ENCODE measurements at regions not wholly inside any gene's neighbourhood (a gene's known extent, or its start where the extent isn't known, plus 50 kb on each side); places are given as distances from the start of the nearest gene placed in this dataset.
"Not testable (repeated sequence)": the region's sequence is repeated elsewhere in the genome, so short reads cannot be mapped to it uniquely, and the experiment has no call there.

DNA sequence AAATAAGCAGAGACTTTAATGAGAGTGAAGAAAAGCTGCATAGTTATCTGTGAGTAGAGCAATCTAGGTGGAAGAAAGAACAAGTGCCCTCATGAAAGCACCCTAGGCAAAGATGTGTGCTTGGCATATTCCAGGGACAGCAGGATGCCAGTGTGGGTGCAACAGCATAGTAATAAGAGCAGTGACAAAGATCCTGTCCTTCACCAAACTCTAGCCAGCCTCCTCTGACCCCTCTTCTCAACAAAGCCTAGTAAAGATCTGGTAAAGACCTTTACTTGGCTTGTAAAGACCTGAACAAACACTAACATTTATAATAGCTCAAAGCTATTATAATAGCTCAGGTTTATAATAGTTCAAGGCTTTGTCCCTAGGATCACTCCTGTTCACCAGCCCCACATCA lies 735.4 kb downstream of the PCDH7 start:
- H3K27me3 ChIP-seq (replicated peaks in 1 of 2; ENCODE audit: control insufficient read depth in 2 of 2, extremely low read depth in 1 of 2, insufficient read depth in 2 of 2, low read length in 1 of 2) = no peaks in the 10 kb centered on the region
- no peak overlapping the region for H3K4me3 ChIP-seq (ENCODE audit: control insufficient read depth in 1 of 2, extremely low read depth in 1 of 2, low read length in 1 of 2)
- POLR2A ChIA-PET = no interaction called here
- Mint-ChIP-seq H3K9me3 (peaks cover 8 to 14% (median 9%) of the 10 kb centered on the region in 3 donors), H3K4me3 (no peak overlapping the region), H3K36me3 (no peaks in the 10 kb centered on the region), H3K4me1 (no peaks in the 10 kb centered on the region), H3K27me3 (no peaks in the 10 kb centered on the region), H3K27ac (no peak overlapping the region)
- H3K4me1 ChIP-seq (ENCODE audit: control insufficient read depth in 1 of 2, extremely low read depth in 1 of 2, insufficient read depth in 2 of 2, low read length in 2 of 2) = no peaks in the 10 kb centered on the region
- no peaks in the 10 kb centered on the region for H3K36me3 ChIP-seq (ENCODE audit: control insufficient read depth in 2 of 2, extremely low read depth in 1 of 2, insufficient read depth in 1 of 2, low read length in 1 of 2)
- no peak overlapping the region for H3K27ac ChIP-seq (ENCODE audit: low read length)
- CTCF ChIA-PET = no interaction called here
- no peak for DNase-seq
- H3K9me3 ChIP-seq = no peaks in the 10 kb centered on the region
- ATAC-seq (replicated peaks in 1 of 4) = no peak

DNA sequence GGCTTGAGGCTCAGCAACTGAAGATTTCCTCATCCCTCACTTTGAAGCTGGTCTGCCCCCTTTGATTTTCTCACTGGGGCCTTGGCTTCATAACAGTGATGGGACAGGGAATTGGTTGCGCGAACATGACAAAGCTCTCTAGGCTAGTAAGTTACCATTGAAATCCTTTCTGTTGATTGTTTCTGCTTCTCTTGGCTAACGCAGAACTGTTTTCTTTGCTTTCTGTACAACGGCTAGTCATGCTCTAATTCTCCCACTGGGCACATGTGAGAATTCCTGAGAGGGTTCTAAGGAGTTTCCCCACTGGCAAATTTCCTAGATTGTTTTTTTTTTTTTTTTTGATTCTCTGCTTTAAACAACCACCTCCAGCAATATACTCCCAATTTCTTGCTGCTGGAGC lies 738.6 kb downstream of the PCDH7 start:
- H3K4me3 Mint-ChIP-seq = no peak overlapping the region
- H3K27ac ChIP-seq (ENCODE audit: low read length) = no peak overlapping the region
- no peak overlapping the region for H3K27ac Mint-ChIP-seq
- no peaks in the 10 kb centered on the region for H3K4me1 ChIP-seq (ENCODE audit: control insufficient read depth in 1 of 2, extremely low read depth in 1 of 2, insufficient read depth in 2 of 2, low read length in 2 of 2)
- DNase-seq (no peak), ATAC-seq (replicated peaks in 1 of 4) (no peak)
- H3K4me1 Mint-ChIP-seq = no peaks in the 10 kb centered on the region
- H3K4me3 ChIP-seq (ENCODE audit: control insufficient read depth in 1 of 2, extremely low read depth in 1 of 2, low read length in 1 of 2) = no peak overlapping the region
- WGBS (ENCODE audit: insufficient coverage) = 100% methylated on average over 2 of the region's 4 CpGs
- no peaks in the 10 kb centered on the region for H3K36me3 Mint-ChIP-seq
- POLR2A ChIA-PET = interaction anchor here in 1 of 2 donors (0.7 kb wide), 1 partner anchor 562 kb away, joined by 4 read pairs; no protein-coding TSS in a partner anchor
- H3K36me3 ChIP-seq (ENCODE audit: control insufficient read depth in 2 of 2, extremely low read depth in 1 of 2, insufficient read depth in 1 of 2, low read length in 1 of 2) = no peaks in the 10 kb centered on the region
- H3K27me3 ChIP-seq (replicated peaks in 1 of 2; ENCODE audit: control insufficient read depth in 2 of 2, extremely low read depth in 1 of 2, insufficient read depth in 2 of 2, low read length in 1 of 2) = no peaks in the 10 kb centered on the region
- CTCF ChIA-PET = no interaction called here
- H3K27me3 Mint-ChIP-seq = no peaks in the 10 kb centered on the region
- peaks cover 9 to 26% (median 14%) of the 10 kb centered on the region in 3 donors for H3K9me3 Mint-ChIP-seq
- no peaks in the 10 kb centered on the region for H3K9me3 ChIP-seq

DNA sequence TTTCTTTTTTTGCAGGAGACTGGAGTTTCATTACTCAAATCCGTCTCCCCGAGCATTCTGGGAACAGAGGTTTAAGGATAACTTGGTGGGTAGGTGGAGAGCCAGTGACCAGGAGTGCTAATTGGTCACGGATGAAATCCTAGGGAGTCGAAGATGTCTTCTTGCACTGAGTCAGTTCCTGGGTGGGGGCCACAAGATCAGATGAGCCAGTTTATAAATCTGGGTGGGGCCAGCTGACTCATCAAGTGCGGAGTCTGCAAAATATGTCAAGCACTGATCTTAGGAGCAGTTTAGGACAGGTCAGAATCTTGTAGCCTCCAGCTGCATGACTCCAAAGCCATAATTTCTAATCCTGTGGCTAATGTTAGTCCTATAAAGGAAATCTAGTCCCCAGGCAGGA lies 741.3 kb downstream of the PCDH7 start:
- DNase-seq (no peak), ATAC-seq (replicated peaks in 1 of 4) (no peak)
- H3K27ac ChIP-seq (ENCODE audit: low read length) = no peak overlapping the region
- ChIA-PET CTCF (no interaction called here), POLR2A (no interaction called here)
- no peaks in the 10 kb centered on the region for H3K9me3 ChIP-seq
- Mint-ChIP-seq H3K27ac (no peak overlapping the region), H3K4me1 (no peaks in the 10 kb centered on the region), H3K4me3 (no peak overlapping the region), H3K27me3 (no peaks in the 10 kb centered on the region), H3K36me3 (no peaks in the 10 kb centered on the region), H3K9me3 (peaks cover 8 to 24% (median 15%) of the 10 kb centered on the region in 3 donors)
- H3K27me3 ChIP-seq (replicated peaks in 1 of 2; ENCODE audit: control insufficient read depth in 2 of 2, extremely low read depth in 1 of 2, insufficient read depth in 2 of 2, low read length in 1 of 2) = no peaks in the 10 kb centered on the region
- H3K36me3 ChIP-seq (ENCODE audit: control insufficient read depth in 2 of 2, extremely low read depth in 1 of 2, insufficient read depth in 1 of 2, low read length in 1 of 2) = no peaks in the 10 kb centered on the region
- H3K4me1 ChIP-seq (ENCODE audit: control insufficient read depth in 1 of 2, extremely low read depth in 1 of 2, insufficient read depth in 2 of 2, low read length in 2 of 2) = no peaks in the 10 kb centered on the region
- 92% methylated on average over 5 of the region's 5 CpGs for WGBS (ENCODE audit: insufficient coverage)
- no peak overlapping the region for H3K4me3 ChIP-seq (ENCODE audit: control insufficient read depth in 1 of 2, extremely low read depth in 1 of 2, low read length in 1 of 2)

DNA sequence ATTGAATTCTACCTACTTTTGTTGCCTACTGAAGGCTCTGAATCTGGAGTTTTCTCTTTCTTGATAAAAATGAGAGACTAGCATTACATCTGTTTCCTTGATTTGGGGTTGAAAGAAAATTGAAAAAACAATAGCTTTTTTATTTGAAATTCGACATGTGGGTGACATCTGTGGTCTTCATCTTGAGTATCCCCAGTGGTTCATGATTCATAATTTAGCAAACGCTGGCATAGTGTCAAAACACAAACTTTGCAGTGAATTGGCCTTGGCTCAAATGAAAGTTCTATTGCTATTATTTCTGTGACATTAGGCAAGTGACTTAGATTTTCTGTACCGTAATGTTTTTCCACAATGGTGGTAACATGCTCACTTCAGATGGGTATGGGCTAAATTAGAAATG lies 747.6 kb downstream of the PCDH7 start:
- ATAC-seq (replicated peaks in 1 of 4) (no peak), DNase-seq (no peak)
- ChIA-PET CTCF (no interaction called here), POLR2A (no interaction called here)
- Mint-ChIP-seq H3K27me3 (no peaks in the 10 kb centered on the region), H3K4me3 (no peak overlapping the region), H3K4me1 (no peaks in the 10 kb centered on the region), H3K9me3 (peaks cover 17 to 21% (median 20%) of the 10 kb centered on the region in 3 donors), H3K36me3 (no peaks in the 10 kb centered on the region), H3K27ac (no peak overlapping the region)
- WGBS (ENCODE audit: insufficient coverage) = 30% methylated on average over 2 of the region's 3 CpGs
- no peaks in the 10 kb centered on the region for H3K4me1 ChIP-seq (ENCODE audit: control insufficient read depth in 1 of 2, extremely low read depth in 1 of 2, insufficient read depth in 2 of 2, low read length in 2 of 2)
- H3K27ac ChIP-seq (ENCODE audit: low read length) = no peak overlapping the region
- H3K27me3 ChIP-seq (replicated peaks in 1 of 2; ENCODE audit: control insufficient read depth in 2 of 2, extremely low read depth in 1 of 2, insufficient read depth in 2 of 2, low read length in 1 of 2) = no peaks in the 10 kb centered on the region
- no peaks in the 10 kb centered on the region for H3K9me3 ChIP-seq
- H3K4me3 ChIP-seq (ENCODE audit: control insufficient read depth in 1 of 2, extremely low read depth in 1 of 2, low read length in 1 of 2) = no peak overlapping the region
- H3K36me3 ChIP-seq (ENCODE audit: control insufficient read depth in 2 of 2, extremely low read depth in 1 of 2, insufficient read depth in 1 of 2, low read length in 1 of 2) = no peaks in the 10 kb centered on the region

DNA sequence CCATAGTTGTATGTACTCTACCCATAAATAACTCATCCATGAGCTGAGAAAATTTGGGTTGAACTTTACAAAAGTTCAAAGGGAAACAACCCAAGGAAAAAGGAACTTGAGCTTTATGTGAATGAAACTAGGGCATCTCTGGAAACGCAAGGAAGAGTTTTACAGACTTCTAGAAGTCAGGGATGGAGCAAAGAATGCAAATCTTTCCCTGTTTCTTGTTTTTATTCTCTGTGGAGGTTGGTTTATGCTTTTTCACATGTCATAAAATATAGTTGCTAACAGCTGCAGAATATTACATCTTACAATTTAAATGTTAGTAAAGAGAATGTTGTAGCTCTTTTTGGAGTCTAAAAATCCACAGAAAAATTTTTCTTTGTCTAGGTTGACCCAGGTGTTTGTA lies 754.1 kb downstream of the PCDH7 start:
- Mint-ChIP-seq H3K36me3 (no peaks in the 10 kb centered on the region), H3K4me3 (no peak overlapping the region), H3K4me1 (no peaks in the 10 kb centered on the region), H3K27ac (no peak overlapping the region), H3K9me3 (peaks cover 8 to 20% (median 18%) of the 10 kb centered on the region in 3 donors), H3K27me3 (no peaks in the 10 kb centered on the region)
- Histone ChIP-seq H3K27ac (ENCODE audit: low read length) (no peak overlapping the region), H3K4me1 (ENCODE audit: control insufficient read depth in 1 of 2, extremely low read depth in 1 of 2, insufficient read depth in 2 of 2, low read length in 2 of 2) (no peaks in the 10 kb centered on the region), H3K27me3 (replicated peaks in 1 of 2; ENCODE audit: control insufficient read depth in 2 of 2, extremely low read depth in 1 of 2, insufficient read depth in 2 of 2, low read length in 1 of 2) (no peaks in the 10 kb centered on the region), H3K4me3 (ENCODE audit: control insufficient read depth in 1 of 2, extremely low read depth in 1 of 2, low read length in 1 of 2) (no peak overlapping the region), H3K9me3 (no peaks in the 10 kb centered on the region), H3K36me3 (ENCODE audit: control insufficient read depth in 2 of 2, extremely low read depth in 1 of 2, insufficient read depth in 1 of 2, low read length in 1 of 2) (no peaks in the 10 kb centered on the region)
- DNase-seq = no peak
- 25% methylated on average over 1 of the region's 1 CpG for WGBS (ENCODE audit: insufficient coverage)
- no peak for ATAC-seq (replicated peaks in 1 of 4)
- POLR2A ChIA-PET = no interaction called here
- CTCF ChIA-PET = no interaction called here

DNA sequence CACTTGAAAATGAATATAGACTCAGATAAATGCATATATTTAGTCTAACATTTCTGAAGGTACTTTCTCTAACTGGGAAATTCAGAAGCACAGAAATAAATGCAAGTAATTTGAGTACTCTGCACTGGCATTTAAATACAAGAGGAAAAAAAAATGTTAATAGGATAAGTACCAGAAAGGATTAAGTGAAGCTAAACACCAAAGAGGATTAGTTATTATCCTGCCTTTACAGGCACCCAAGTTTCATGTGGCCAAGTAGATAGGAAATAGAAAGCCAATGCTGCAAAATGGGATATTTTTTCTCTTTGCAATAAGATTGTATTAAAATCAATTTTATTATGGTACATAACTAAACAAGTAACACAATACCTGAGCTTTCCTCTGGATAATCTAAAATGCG lies 762.5 kb downstream of the PCDH7 start:
- Mint-ChIP-seq H3K36me3 (no peaks in the 10 kb centered on the region), H3K9me3 (peaks cover 3 to 10% (median 6%) of the 10 kb centered on the region in 3 donors), H3K4me1 (no peaks in the 10 kb centered on the region), H3K4me3 (no peak overlapping the region), H3K27ac (no peak overlapping the region), H3K27me3 (no peaks in the 10 kb centered on the region)
- WGBS (ENCODE audit: insufficient coverage) = no CpG with 5 or more reads among the region's 1 CpG
- no peaks in the 10 kb centered on the region for H3K36me3 ChIP-seq (ENCODE audit: control insufficient read depth in 2 of 2, extremely low read depth in 1 of 2, insufficient read depth in 1 of 2, low read length in 1 of 2)
- no peaks in the 10 kb centered on the region for H3K4me1 ChIP-seq (ENCODE audit: control insufficient read depth in 1 of 2, extremely low read depth in 1 of 2, insufficient read depth in 2 of 2, low read length in 2 of 2)
- POLR2A ChIA-PET = no interaction called here
- no peak overlapping the region for H3K4me3 ChIP-seq (ENCODE audit: control insufficient read depth in 1 of 2, extremely low read depth in 1 of 2, low read length in 1 of 2)
- H3K9me3 ChIP-seq = no peaks in the 10 kb centered on the region
- H3K27ac ChIP-seq (ENCODE audit: low read length) = no peak overlapping the region
- no peak for ATAC-seq (replicated peaks in 1 of 4)
- CTCF ChIA-PET = no interaction called here
- no peaks in the 10 kb centered on the region for H3K27me3 ChIP-seq (replicated peaks in 1 of 2; ENCODE audit: control insufficient read depth in 2 of 2, extremely low read depth in 1 of 2, insufficient read depth in 2 of 2, low read length in 1 of 2)
- no peak for DNase-seq

DNA sequence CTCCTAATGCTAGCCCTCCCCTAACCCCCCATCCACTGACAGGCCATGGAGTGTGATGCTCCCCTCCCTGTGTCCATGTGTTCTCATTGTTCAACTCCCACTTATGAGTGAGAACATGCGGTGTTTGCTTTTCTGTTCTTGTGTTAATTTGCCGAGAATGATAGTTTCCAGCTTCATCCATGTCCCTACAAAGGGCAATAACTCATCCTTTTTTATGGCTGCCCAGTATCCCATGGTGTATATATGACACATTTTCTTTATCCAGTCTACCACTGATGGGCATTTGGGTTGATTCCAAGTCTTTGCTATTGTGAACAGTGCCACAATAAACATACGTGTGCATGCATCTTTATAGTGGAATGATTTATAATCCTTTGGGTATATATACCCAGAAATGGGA lies 779.0 kb downstream of the PCDH7 start:
- H3K4me3 Mint-ChIP-seq; H3K36me3 ChIP-seq (ENCODE audit: control insufficient read depth in 2 of 2, extremely low read depth in 1 of 2, insufficient read depth in 1 of 2, low read length in 1 of 2); H3K4me1 ChIP-seq (ENCODE audit: control insufficient read depth in 1 of 2, extremely low read depth in 1 of 2, insufficient read depth in 2 of 2, low read length in 2 of 2); H3K27ac Mint-ChIP-seq; H3K27me3 ChIP-seq (replicated peaks in 1 of 2; ENCODE audit: control insufficient read depth in 2 of 2, extremely low read depth in 1 of 2, insufficient read depth in 2 of 2, low read length in 1 of 2); H3K27ac ChIP-seq (ENCODE audit: low read length); H3K9me3 ChIP-seq; ATAC-seq (replicated peaks in 1 of 4); H3K36me3 Mint-ChIP-seq; CTCF ChIA-PET; H3K27me3 Mint-ChIP-seq; H3K4me1 Mint-ChIP-seq; H3K4me3 ChIP-seq (ENCODE audit: control insufficient read depth in 1 of 2, extremely low read depth in 1 of 2, low read length in 1 of 2); POLR2A ChIA-PET; DNase-seq: not testable (repeated sequence)
- peaks cover 12 to 18% (median 17%) of the 10 kb centered on the region in 3 donors for H3K9me3 Mint-ChIP-seq
- WGBS (ENCODE audit: insufficient coverage) = 100% methylated on average over 1 of the region's 3 CpGs
